Lung (tissue), 11 donors: ENCODE measurements at regions not wholly inside any gene's neighbourhood (a gene's known extent, or its start where the extent isn't known, plus 50 kb on each side); places are given as distances from the start of the nearest gene placed in this dataset.

Experiments used
- ATAC-seq: fragments of 200-7000 bp; cut with Tn5 transposase; one replicate; pipeline ENCODE4 v1.9.1; 2020; ENCODE audit warnings: moderate number of reproducible peaks; ENCODE audit not compliant: insufficient read depth, low FRiP score
- DNase-seq, 3 donors: peaks; one replicate each; pipeline ENCODE4 v3.0.0-alpha.2; 2013 to 2017
- H3K27ac ChIP-seq, 2 donors: one replicate each; pipeline ENCODE4 v1.5.1; 2013; ENCODE audit warnings: mild to moderate bottlenecking in 2 of 2, moderate library complexity in 2 of 2, control low read depth in 1 of 2, inconsistent platforms in 1 of 2, low read depth in 1 of 2, low read length in 1 of 2
- H3K27me3 ChIP-seq, 3 donors: one replicate each; pipeline ENCODE4 v1.5.1; 2013; ENCODE audit warnings: low read length in 2 of 3; ENCODE audit not compliant: control insufficient read depth in 3 of 3, insufficient read depth in 3 of 3
- H3K36me3 ChIP-seq, 4 donors: one replicate each; pipeline ENCODE4 v1.5.1; 2013; ENCODE audit warnings: low read length in 4 of 4, mild to moderate bottlenecking in 1 of 4, moderate library complexity in 1 of 4; ENCODE audit not compliant: control insufficient read depth in 4 of 4, insufficient read depth in 4 of 4
- H3K4me1 ChIP-seq, 5 donors: one replicate each; pipeline ENCODE4 v1.5.1; 2013; ENCODE audit warnings: low read length in 5 of 5, mild to moderate bottlenecking in 2 of 5, moderate library complexity in 1 of 5; ENCODE audit not compliant: control insufficient read depth in 5 of 5, insufficient read depth in 5 of 5
- H3K4me3 ChIP-seq: one replicate; pipeline ENCODE4 v1.5.1; 2013; ENCODE audit warnings: mild to moderate bottlenecking, control low read depth, moderate library complexity
- H3K9ac ChIP-seq, 2 donors: one replicate each; pipeline ENCODE4 v1.5.1; 2013; ENCODE audit warnings: low read length in 2 of 2, control low read depth in 1 of 2; ENCODE audit not compliant: insufficient read depth in 1 of 2
- H3K9me3 ChIP-seq, 4 donors: one replicate each; pipeline ENCODE4 v1.5.1; 2013; ENCODE audit warnings: low read length in 3 of 4, mild to moderate bottlenecking in 1 of 4, moderate library complexity in 1 of 4; ENCODE audit not compliant: control insufficient read depth in 4 of 4, insufficient read depth in 3 of 4
- CTCF ChIP-seq: IDR thresholded peaks from 2 replicates; pipeline ENCODE4 v1.5.1; 2012; ENCODE audit warnings: mild to moderate bottlenecking; ENCODE audit errors: control extremely low read depth, extremely low read depth
- WGBS, 2 donors: extraction: QIAGEN DNeasy Blood & Tissue Kit; methylation state at CpG; one replicate each; pipeline ENCODE4 v1.1.7; 2013; 5-methylcytosine and 5-hydroxymethylcytosine counted together
- donor health status: control.
- donor health status: control.
- donor health status: Bipolar disorder and iron deficiency.
- donor health status: healthy.
- donor health status: DM: yes; HTN: yes; CAD: no.

- H3K4me3 ChIP-seq = no peak overlapping the region
- ATAC-seq (no peak), DNase-seq (no peak)
- peaks cover 0 to 3% (median 0%) of the 10 kb centered on the region in 5 donors for H3K4me1 ChIP-seq
- no peaks in the 10 kb centered on the region for H3K9me3 ChIP-seq
- H3K27ac ChIP-seq = no peak overlapping the region
- H3K27me3 ChIP-seq = peaks cover 0 to 3% (median 0%) of the 10 kb centered on the region in 3 donors
- no peak for TF ChIP-seq CTCF
- no peaks in the 10 kb centered on the region for H3K36me3 ChIP-seq
- WGBS, 2 donors = 82 to 87% methylated on average over 7 of the region's 7 CpGs
- H3K9ac ChIP-seq = no peak overlapping the region
These were observed 296.2 kb upstream of the IRX1 start for GRCh38 chr5:3299441-3299840.

GRCh38 chr5:3297853-3298252 lies 297.8 kb upstream of the IRX1 start:
- ATAC-seq = no peak
- Histone ChIP-seq H3K27me3 (peaks cover 0 to 3% (median 0%) of the 10 kb centered on the region in 3 donors), H3K27ac (no peak overlapping the region), H3K4me3 (no peak overlapping the region), H3K9ac (no peak overlapping the region), H3K9me3 (no peaks in the 10 kb centered on the region), H3K4me1 (no peaks in the 10 kb centered on the region), H3K36me3 (no peaks in the 10 kb centered on the region)
- no peak for TF ChIP-seq CTCF
- peak in 1 of 3 donors; percentile 38 for DNase-seq
- WGBS, 2 donors = 80 to 82% methylated on average over 3 of the region's 3 CpGs

- H3K9ac ChIP-seq = no peak overlapping the region
- DNase-seq (no peak), ATAC-seq (no peak)
- WGBS, 2 donors = 91 to 92% methylated on average over 18 of the region's 18 CpGs
- no peaks in the 10 kb centered on the region for H3K4me1 ChIP-seq
- H3K36me3 ChIP-seq = no peaks in the 10 kb centered on the region
- peaks cover 0 to 5% (median 0%) of the 10 kb centered on the region in 4 donors for H3K9me3 ChIP-seq
- TF ChIP-seq CTCF = no peak
- no peaks in the 10 kb centered on the region for H3K27me3 ChIP-seq
- no peak overlapping the region for H3K4me3 ChIP-seq
- H3K27ac ChIP-seq = no peak overlapping the region
These were observed 307.3 kb upstream of the IRX1 start for GRCh38 chr5:3288325-3288724.

GRCh38 chr5:3287516-3287915 lies 308.1 kb upstream of the IRX1 start:
- Histone ChIP-seq H3K9me3 (peaks cover 0 to 9% (median 0%) of the 10 kb centered on the region in 4 donors), H3K27me3 (no peaks in the 10 kb centered on the region), H3K4me1 (no peaks in the 10 kb centered on the region), H3K27ac (no peak overlapping the region), H3K36me3 (no peaks in the 10 kb centered on the region), H3K4me3 (no peak overlapping the region), H3K9ac (no peak overlapping the region)
- TF ChIP-seq CTCF = no peak
- ATAC-seq = no peak
- DNase-seq = no peak
- WGBS, 2 donors = 64 to 73% methylated on average over 9 of the region's 9 CpGs
